ENCODE measurements at regions not wholly inside any gene's neighbourhood (a gene's known extent, or its start where the extent isn't known, plus 50 kb on each side); places are given as distances from the start of the nearest gene placed in this dataset.

- peaks cover 0 to 7% of the 10 kb centered on the region in 2 experiments for H3K9me3 ChIP-seq (ENCODE audit: control insufficient read depth in 1 of 2, insufficient read depth in 1 of 2, low read length in 2 of 2)
- H3K27me3 Mint-ChIP-seq = no peaks in the 10 kb centered on the region
- H3K36me3 Mint-ChIP-seq (ENCODE audit: low read depth) = no peaks in the 10 kb centered on the region
- H3K27me3 ChIP-seq (ENCODE audit: control insufficient read depth in 1 of 2, insufficient read depth in 2 of 2, low read length in 2 of 2) = no peaks in the 10 kb centered on the region
- peaks cover 71% of the 10 kb centered on the region for H3K4me1 ChIP-seq (ENCODE audit: insufficient read depth, low read length)
- CTCF ChIA-PET = interaction anchor here (0.6 to 6.1 kb wide), 14 partner anchors 11 to 168 kb away, joined by 3 to 36 read pairs (median 7); no protein-coding TSS in a partner anchor
- POLR2A ChIA-PET = interaction anchor here (0.6 to 3.9 kb wide), 12 partner anchors 14 to 96 kb away, joined by 3 to 20 read pairs (median 7); no protein-coding TSS in a partner anchor
- peak overlapping the region; percentile 85 for H3K27ac Mint-ChIP-seq
- intact Hi-C loops (cut with DNase I, micrococcal nuclease) = loop anchor here (1.0 to 5.0 kb wide), 5 partner anchors 29 to 154 kb away; no protein-coding TSS in a partner anchor
- peaks cover 55% of the 10 kb centered on the region for H3K4me1 Mint-ChIP-seq (ENCODE audit: low read depth)
- DNase-seq (peak; percentile 53 to 86 (median 65)), ATAC-seq (ENCODE audit: poor library complexity) (peak; percentile 77)
- no peaks in the 10 kb centered on the region for H3K36me3 ChIP-seq (ENCODE audit: insufficient read depth, low read length)
- peak; percentile 84 for TF ChIP-seq CTCF (IDR thresholded peaks at IDR 0.05)
- H3K9me3 Mint-ChIP-seq = no peaks in the 10 kb centered on the region
- no peak overlapping the region for H3K4me3 ChIP-seq (ENCODE audit: low read length)
- peak overlapping the region; percentile 18 for H3K4me3 Mint-ChIP-seq
- H3K27ac ChIP-seq (ENCODE audit: low read depth in 1 of 2, low read length in 2 of 2) = peak overlapping the region in 1 of 2 donors; percentile 71
Measured at GRCh38 chr22:22787786-22788459, 99.7 kb upstream of the IGLL5 start.

GRCh38 chr22:22788460-22789037, 99.1 kb upstream of the IGLL5 start:
- peak; percentile 29 for TF ChIP-seq CTCF (IDR thresholded peaks at IDR 0.05)
- ATAC-seq (ENCODE audit: poor library complexity) (no peak), DNase-seq (no peak)
- Histone ChIP-seq H3K36me3 (ENCODE audit: insufficient read depth, low read length) (no peaks in the 10 kb centered on the region), H3K4me3 (ENCODE audit: low read length) (no peak overlapping the region), H3K9me3 (ENCODE audit: control insufficient read depth in 1 of 2, insufficient read depth in 1 of 2, low read length in 2 of 2) (peaks cover 0 to 7% of the 10 kb centered on the region in 2 experiments), H3K27ac (ENCODE audit: low read depth in 1 of 2, low read length in 2 of 2) (peak overlapping the region in 1 of 2 donors; percentile 71), H3K4me1 (ENCODE audit: insufficient read depth, low read length) (peaks cover 74% of the 10 kb centered on the region), H3K27me3 (ENCODE audit: control insufficient read depth in 1 of 2, insufficient read depth in 2 of 2, low read length in 2 of 2) (no peaks in the 10 kb centered on the region)
- no peak overlapping the region for H3K4me3 Mint-ChIP-seq
- intact Hi-C loops (cut with DNase I, micrococcal nuclease) = loop anchor here (1.0 to 5.0 kb wide), 5 partner anchors 28 to 154 kb away; no protein-coding TSS in a partner anchor
- POLR2A ChIA-PET = interaction anchor here (0.6 to 3.9 kb wide), 12 partner anchors 14 to 166 kb away, joined by 3 to 20 read pairs (median 7); no protein-coding TSS in a partner anchor
- peak overlapping the region; percentile 85 for H3K27ac Mint-ChIP-seq
- CTCF ChIA-PET = interaction anchor here (0.7 to 6.1 kb wide), 11 partner anchors 10 to 167 kb away, joined by 3 to 36 read pairs (median 8); no protein-coding TSS in a partner anchor
- H3K9me3 Mint-ChIP-seq = no peaks in the 10 kb centered on the region
- peaks cover 58% of the 10 kb centered on the region for H3K4me1 Mint-ChIP-seq (ENCODE audit: low read depth)
- no peaks in the 10 kb centered on the region for H3K27me3 Mint-ChIP-seq
- H3K36me3 Mint-ChIP-seq (ENCODE audit: low read depth) = no peaks in the 10 kb centered on the region

GRCh38 chr22:22789233-22789921, 98.2 kb upstream of the IGLL5 start:
- intact Hi-C loops (cut with DNase I, micrococcal nuclease) = loop anchor here (2.0 to 5.0 kb wide), 4 partner anchors 27 to 153 kb away; no protein-coding TSS in a partner anchor
- Histone ChIP-seq H3K27me3 (ENCODE audit: control insufficient read depth in 1 of 2, insufficient read depth in 2 of 2, low read length in 2 of 2) (no peaks in the 10 kb centered on the region), H3K4me1 (ENCODE audit: insufficient read depth, low read length) (peaks cover 74% of the 10 kb centered on the region), H3K27ac (ENCODE audit: low read depth in 1 of 2, low read length in 2 of 2) (peak overlapping the region in 1 of 2 donors; percentile 71), H3K4me3 (ENCODE audit: low read length) (no peak overlapping the region), H3K9me3 (ENCODE audit: control insufficient read depth in 1 of 2, insufficient read depth in 1 of 2, low read length in 2 of 2) (peaks cover 0 to 7% of the 10 kb centered on the region in 2 experiments), H3K36me3 (ENCODE audit: insufficient read depth, low read length) (no peaks in the 10 kb centered on the region)
- Mint-ChIP-seq H3K4me3 (no peak overlapping the region), H3K9me3 (no peaks in the 10 kb centered on the region), H3K4me1 (ENCODE audit: low read depth) (peaks cover 58% of the 10 kb centered on the region), H3K36me3 (ENCODE audit: low read depth) (no peaks in the 10 kb centered on the region), H3K27ac (peak overlapping the region; percentile 77), H3K27me3 (no peaks in the 10 kb centered on the region)
- ATAC-seq (ENCODE audit: poor library complexity) = no peak
- ChIA-PET POLR2A (interaction anchor here (1.2 to 3.9 kb wide), 8 partner anchors 13 to 165 kb away, joined by 3 to 20 read pairs (median 8); no protein-coding TSS in a partner anchor), CTCF (interaction anchor here (1.5 to 6.1 kb wide), 7 partner anchors 13 to 88 kb away, joined by 3 to 36 read pairs (median 7); no protein-coding TSS in a partner anchor)
- no peak for TF ChIP-seq CTCF (IDR thresholded peaks at IDR 0.05)
- no peak for DNase-seq
